SK-N-SH (cell line): ENCODE measurements at regions not wholly inside any gene's neighbourhood (a gene's known extent, or its start where the extent isn't known, plus 50 kb on each side); places are given as distances from the start of the nearest gene placed in this dataset.

Experiments used
- CTCF ChIA-PET: fragments of 300-600, 350-600 bp; formaldehyde crosslinking; extraction: SDS; loops from one replicate; lab custom pipeline; 2021; lab: Yijun Ruan, JAX
- POLR2A ChIA-PET: fragments of 350-600 bp; sonication (Branson Sonifier 250); formaldehyde crosslinking; extraction: SDS; loops from one replicate; lab custom pipeline; 2020; ENCODE audit warnings: antibody characterized with exemption, inconsistent platforms; lab: Yijun Ruan, JAX
- DNase-seq: peaks from one replicate; pipeline ENCODE4 v3.0.0; 2012
- H2AFZ ChIP-seq: fragments of 200-600 bp; sonication (generic); 2 replicates; pipeline ENCODE4 v1.8.1; 2016; ENCODE audit warnings: antibody characterized with exemption, mild to moderate bottlenecking, low read depth
- H3F3A ChIP-seq: fragments of 200-600 bp; sonication (generic); replicated peaks from 2 replicates; pipeline ENCODE3; 2016; ENCODE audit warnings: antibody characterized with exemption, mild to moderate bottlenecking; ENCODE audit not compliant: insufficient read depth
- H3K27ac ChIP-seq, 2 experiments: fragments of 200-500 bp in 1 of 2; fragments of 200-600 bp in 1 of 2; sonication (Bioruptor generic) in 1 of 2; sonication (generic), shearing (Covaris generic) in 1 of 2; 2 replicates each; pipeline versions ENCODE4 v1.5.1 to v1.6.1; 2014 to 2016; ENCODE audit warnings: low read depth in 2 of 2, inconsistent platforms in 1 of 2, low read length in 1 of 2, mild to moderate bottlenecking in 1 of 2, mixed read lengths in 1 of 2
- H3K27me3 ChIP-seq: fragments of 200-600 bp; sonication (generic), shearing (Covaris generic); 2 replicates; pipeline ENCODE4 v1.6.1; 2016; ENCODE audit warnings: mixed run types; ENCODE audit not compliant: insufficient read depth
- H3K36me3 ChIP-seq, 2 experiments: fragments of 200-500 bp in 1 of 2; fragments of 200-600 bp in 1 of 2; sonication (Bioruptor generic) in 1 of 2; sonication (generic) in 1 of 2; replicated peaks in 1 of 2; 2 replicates each; pipeline versions ENCODE3 to v1.5.1; 2014 to 2016; ENCODE audit warnings: low read length in 1 of 2, mild to moderate bottlenecking in 1 of 2; ENCODE audit not compliant: insufficient read depth in 2 of 2, control insufficient read depth in 1 of 2
- H3K4me1 ChIP-seq, 2 experiments: fragments of 200-500 bp in 1 of 2; fragments of 200-600 bp in 1 of 2; sonication (Bioruptor generic) in 1 of 2; sonication (generic), shearing (Covaris generic) in 1 of 2; 2 replicates each; pipeline versions ENCODE4 v1.5.1 to v1.6.1; 2014 to 2016; ENCODE audit warnings: low read depth in 1 of 2, low read length in 1 of 2, mixed run types in 1 of 2; ENCODE audit not compliant: insufficient read depth in 2 of 2, control insufficient read depth in 1 of 2
- H3K4me2 ChIP-seq: fragments of 200-600 bp; sonication (generic), shearing (Covaris generic); 2 replicates; pipeline ENCODE4 v1.6.1; 2017; ENCODE audit warnings: mixed run types
- H3K4me3 ChIP-seq, 2 experiments: fragments of 200-500 bp in 1 of 2; fragments of 200-600 bp in 1 of 2; sonication (Bioruptor generic) in 1 of 2; sonication (generic), shearing (Covaris generic) in 1 of 2; 2 replicates each; pipeline versions ENCODE4 v1.5.1 to v1.8.1; 2014 to 2016; ENCODE audit warnings: low read depth in 2 of 2, inconsistent platforms in 1 of 2, low read length in 1 of 2, mild to moderate bottlenecking in 1 of 2, mixed read lengths in 1 of 2, moderate library complexity in 1 of 2
- H3K79me2 ChIP-seq: fragments of 200-600 bp; sonication (generic); 2 replicates; pipeline ENCODE4 v1.8.1; 2017; ENCODE audit warnings: mild to moderate bottlenecking; ENCODE audit not compliant: insufficient read depth
- H3K9ac ChIP-seq: fragments of 200-600 bp; sonication (generic); 2 replicates; pipeline ENCODE4 v1.6.1; 2017; ENCODE audit warnings: mixed run types
- H3K9me2 ChIP-seq: fragments of 200-600 bp; sonication (generic); 2 replicates; pipeline ENCODE4 v1.6.1; 2017; ENCODE audit warnings: mixed run types
- H3K9me3 ChIP-seq: fragments of 200-600 bp; sonication (generic); 2 replicates; pipeline ENCODE4 v1.6.1; 2017; ENCODE audit warnings: mixed run types, mild to moderate bottlenecking, moderate library complexity
- H4K20me1 ChIP-seq: fragments of 200-600 bp; sonication (generic); 2 replicates; pipeline ENCODE4 v1.6.1; 2017; ENCODE audit warnings: mild to moderate bottlenecking, mixed run types; ENCODE audit not compliant: insufficient read depth
- CHD2 ChIP-seq: fragments of 150-350 bp; IDR thresholded peaks from 2 replicates; pipeline ENCODE4 v1.6.1; 2018; ENCODE audit warnings: low read length; ENCODE audit not compliant: partially characterized antibody
- EZH2phosphoT487 ChIP-seq: fragments of 200-600 bp; sonication (generic); IDR thresholded peaks from 2 replicates; pipeline ENCODE4 v1.6.1; 2017; ENCODE audit warnings: low read depth, mixed run types, mild to moderate bottlenecking, antibody characterized with exemption, moderate library complexity, borderline replicate concordance
- GATA2 ChIP-seq: sonication (generic); formaldehyde crosslinking; IDR thresholded peaks from 2 replicates; pipeline ENCODE4 v1.5.0; 2020; ENCODE audit warnings: mild to moderate bottlenecking, missing genetic modification reagents
- JUND ChIP-seq: IDR thresholded peaks from 2 replicates; pipeline ENCODE4 v1.4.0; 2012
- NRF1 ChIP-seq: IDR thresholded peaks from 2 replicates; pipeline ENCODE4 v1.6.1; 2012; ENCODE audit warnings: low read depth, mild to moderate bottlenecking, low read length
- POLR2AphosphoS5 ChIP-seq: IDR thresholded peaks from 2 replicates; pipeline ENCODE4 v1.6.1; 2012; ENCODE audit warnings: low read depth, low read length
- RAD21 ChIP-seq: IDR thresholded peaks from 2 replicates; pipeline ENCODE4 v1.6.1; 2012; ENCODE audit warnings: mild to moderate bottlenecking, low read length
- RCOR1 ChIP-seq: fragments of 150-350 bp; IDR thresholded peaks from 2 replicates; pipeline ENCODE4 v1.6.1; 2017; ENCODE audit warnings: antibody characterized with exemption, low read length
- RFX5 ChIP-seq: IDR thresholded peaks from 2 replicates; pipeline ENCODE4 v1.6.1; 2012; ENCODE audit warnings: mild to moderate bottlenecking, improper control_type of control experiment, low read length
- SMC3 ChIP-seq: IDR thresholded peaks from 2 replicates; pipeline ENCODE4 v1.6.1; 2012; ENCODE audit warnings: low read depth, low read length, improper control_type of control experiment
- WGBS: methylation state at CpG from one replicate; pipeline ENCODE4 v1.1.6; 2017; ENCODE audit warnings: low lambda C conversion rate; 5-methylcytosine and 5-hydroxymethylcytosine counted together
- TF ChIP-seq, protein P1 (sequence below): fragments of 150-350 bp; IDR thresholded peaks from 2 replicates; pipeline ENCODE4 v1.6.1; 2016; ENCODE audit warnings: mild to moderate bottlenecking, low read depth, low read length
- TF ChIP-seq, protein P2 (sequence below): IDR thresholded peaks from 2 replicates; pipeline ENCODE4 v1.4.0; 2012; ENCODE audit warnings: low read depth
- TF ChIP-seq, protein P3 (sequence below): IDR thresholded peaks from 2 replicates; pipeline ENCODE4; 2012
- TF ChIP-seq, protein P4 (sequence below): IDR thresholded peaks from 2 replicates; pipeline ENCODE4 v1.6.1; 2012; ENCODE audit warnings: mild to moderate bottlenecking, low read depth, low read length, moderate library complexity
- TF ChIP-seq, protein P5 (sequence below): IDR thresholded peaks from 2 replicates; pipeline ENCODE4 v1.4.0; 2012; ENCODE audit warnings: low read depth, borderline replicate concordance

DNA sequence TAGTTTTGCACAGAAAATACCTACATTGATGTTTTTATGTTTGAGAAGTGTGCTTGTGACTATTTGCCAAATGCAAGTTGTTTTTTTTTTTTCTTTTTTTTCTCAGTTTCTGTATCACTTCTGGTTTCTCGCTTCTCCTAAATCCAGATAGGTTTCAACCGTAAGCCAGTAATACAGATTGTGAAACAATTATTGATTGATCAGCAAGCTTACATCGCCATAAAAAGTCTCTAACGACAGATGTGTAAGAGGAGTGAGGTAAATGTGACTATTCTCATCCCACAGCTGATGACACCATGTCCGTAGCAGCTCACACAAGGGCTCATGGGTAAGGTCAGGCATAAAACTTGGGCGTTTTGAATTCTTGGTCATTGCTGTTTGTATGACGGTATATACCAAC is 202.8 kb upstream of the AKR1E2 start (continued):
- TF ChIP-seq CHD2 (no peak), RFX5 (no peak), NRF1 (no peak), JUND (no peak), POLR2AphosphoS5 (no peak)
- TF ChIP-seq, protein P1, sequence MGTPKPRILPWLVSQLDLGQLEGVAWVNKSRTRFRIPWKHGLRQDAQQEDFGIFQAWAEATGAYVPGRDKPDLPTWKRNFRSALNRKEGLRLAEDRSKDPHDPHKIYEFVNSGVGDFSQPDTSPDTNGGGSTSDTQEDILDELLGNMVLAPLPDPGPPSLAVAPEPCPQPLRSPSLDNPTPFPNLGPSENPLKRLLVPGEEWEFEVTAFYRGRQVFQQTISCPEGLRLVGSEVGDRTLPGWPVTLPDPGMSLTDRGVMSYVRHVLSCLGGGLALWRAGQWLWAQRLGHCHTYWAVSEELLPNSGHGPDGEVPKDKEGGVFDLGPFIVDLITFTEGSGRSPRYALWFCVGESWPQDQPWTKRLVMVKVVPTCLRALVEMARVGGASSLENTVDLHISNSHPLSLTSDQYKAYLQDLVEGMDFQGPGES = no peak
- TF ChIP-seq, protein P2, sequence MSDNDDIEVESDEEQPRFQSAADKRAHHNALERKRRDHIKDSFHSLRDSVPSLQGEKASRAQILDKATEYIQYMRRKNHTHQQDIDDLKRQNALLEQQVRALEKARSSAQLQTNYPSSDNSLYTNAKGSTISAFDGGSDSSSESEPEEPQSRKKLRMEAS = no peak
- TF ChIP-seq, protein P3, sequence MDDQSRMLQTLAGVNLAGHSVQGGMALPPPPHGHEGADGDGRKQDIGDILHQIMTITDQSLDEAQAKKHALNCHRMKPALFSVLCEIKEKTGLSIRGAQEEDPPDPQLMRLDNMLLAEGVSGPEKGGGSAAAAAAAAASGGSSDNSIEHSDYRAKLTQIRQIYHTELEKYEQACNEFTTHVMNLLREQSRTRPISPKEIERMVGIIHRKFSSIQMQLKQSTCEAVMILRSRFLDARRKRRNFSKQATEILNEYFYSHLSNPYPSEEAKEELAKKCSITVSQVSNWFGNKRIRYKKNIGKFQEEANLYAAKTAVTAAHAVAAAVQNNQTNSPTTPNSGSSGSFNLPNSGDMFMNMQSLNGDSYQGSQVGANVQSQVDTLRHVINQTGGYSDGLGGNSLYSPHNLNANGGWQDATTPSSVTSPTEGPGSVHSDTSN = no peak

DNA sequence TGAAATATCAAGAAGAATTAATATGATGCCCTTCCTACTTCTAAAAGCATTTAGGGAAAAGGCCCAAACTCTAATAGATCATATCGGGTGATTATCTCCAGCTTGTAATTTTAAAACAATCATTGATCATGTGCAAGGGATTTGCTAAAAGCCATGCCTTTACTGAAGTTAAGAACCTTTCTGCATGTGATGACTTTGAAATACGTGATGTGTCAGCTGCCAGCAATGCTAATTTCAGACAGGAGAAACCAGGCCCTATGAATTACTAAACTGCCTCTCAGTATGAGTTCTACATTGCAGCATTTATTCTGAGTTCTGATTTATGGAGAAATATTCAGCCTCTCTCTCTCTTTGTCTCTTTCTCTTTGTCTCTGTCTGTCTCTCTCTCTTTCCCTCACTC is 203.6 kb upstream of the AKR1E2 start:
- TF ChIP-seq EZH2phosphoT487 = no peak
- TF ChIP-seq GATA2 (CRISPR knock-in tag) = no peak
- no peak for TF ChIP-seq NRF1
- CTCF ChIA-PET = no interaction called here
- Histone ChIP-seq H3K36me3 (no peaks in the 10 kb centered on the region), H3K9ac (no peak overlapping the region), H3K27ac (no peak overlapping the region), H3K4me3 (no peak overlapping the region), H3K9me2 (no peaks in the 10 kb centered on the region), H3F3A (no peaks in the 10 kb centered on the region), H3K27me3 (no peaks in the 10 kb centered on the region), H3K4me1 (peaks cover 0 to 10% of the 10 kb centered on the region in 2 experiments; a peak in 1 of 4 replicates), H2AFZ (no peak overlapping the region), H3K79me2 (no peaks in the 10 kb centered on the region), H4K20me1 (no peaks in the 10 kb centered on the region), H3K4me2 (no peak overlapping the region), H3K9me3 (no peaks in the 10 kb centered on the region)
- DNase-seq = no peak
- POLR2A ChIA-PET = no interaction called here
- WGBS = 77% methylated on average over 2 of the region's 2 CpGs

DNA sequence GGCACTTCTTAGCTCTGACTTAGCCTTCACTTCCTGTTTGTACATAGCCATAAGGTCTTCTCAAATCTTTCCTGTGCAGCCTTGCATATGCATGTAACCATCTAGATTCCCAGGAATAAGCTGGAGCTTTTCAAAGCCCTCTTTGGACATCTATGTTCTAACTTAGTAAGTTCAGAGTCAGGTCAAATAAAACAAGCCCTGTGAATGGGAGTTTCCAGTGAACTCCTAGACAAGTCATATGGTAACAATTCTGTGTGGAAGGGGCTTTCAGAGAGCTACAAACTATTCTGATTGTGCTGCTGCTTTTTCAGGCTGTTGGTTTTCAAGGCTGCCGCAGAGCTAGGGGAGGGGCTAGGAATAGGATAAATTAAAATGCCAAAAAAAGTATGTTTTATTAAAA is 208.4 kb upstream of the AKR1E2 start:
- H3K27ac ChIP-seq = no peak overlapping the region
- H3K79me2 ChIP-seq = no peaks in the 10 kb centered on the region
- TF ChIP-seq RFX5 (no peak), RAD21 (no peak), RCOR1 (no peak), SMC3 (no peak), JUND (no peak)
- TF ChIP-seq, protein P2 = no peak
- TF ChIP-seq, protein P4, sequence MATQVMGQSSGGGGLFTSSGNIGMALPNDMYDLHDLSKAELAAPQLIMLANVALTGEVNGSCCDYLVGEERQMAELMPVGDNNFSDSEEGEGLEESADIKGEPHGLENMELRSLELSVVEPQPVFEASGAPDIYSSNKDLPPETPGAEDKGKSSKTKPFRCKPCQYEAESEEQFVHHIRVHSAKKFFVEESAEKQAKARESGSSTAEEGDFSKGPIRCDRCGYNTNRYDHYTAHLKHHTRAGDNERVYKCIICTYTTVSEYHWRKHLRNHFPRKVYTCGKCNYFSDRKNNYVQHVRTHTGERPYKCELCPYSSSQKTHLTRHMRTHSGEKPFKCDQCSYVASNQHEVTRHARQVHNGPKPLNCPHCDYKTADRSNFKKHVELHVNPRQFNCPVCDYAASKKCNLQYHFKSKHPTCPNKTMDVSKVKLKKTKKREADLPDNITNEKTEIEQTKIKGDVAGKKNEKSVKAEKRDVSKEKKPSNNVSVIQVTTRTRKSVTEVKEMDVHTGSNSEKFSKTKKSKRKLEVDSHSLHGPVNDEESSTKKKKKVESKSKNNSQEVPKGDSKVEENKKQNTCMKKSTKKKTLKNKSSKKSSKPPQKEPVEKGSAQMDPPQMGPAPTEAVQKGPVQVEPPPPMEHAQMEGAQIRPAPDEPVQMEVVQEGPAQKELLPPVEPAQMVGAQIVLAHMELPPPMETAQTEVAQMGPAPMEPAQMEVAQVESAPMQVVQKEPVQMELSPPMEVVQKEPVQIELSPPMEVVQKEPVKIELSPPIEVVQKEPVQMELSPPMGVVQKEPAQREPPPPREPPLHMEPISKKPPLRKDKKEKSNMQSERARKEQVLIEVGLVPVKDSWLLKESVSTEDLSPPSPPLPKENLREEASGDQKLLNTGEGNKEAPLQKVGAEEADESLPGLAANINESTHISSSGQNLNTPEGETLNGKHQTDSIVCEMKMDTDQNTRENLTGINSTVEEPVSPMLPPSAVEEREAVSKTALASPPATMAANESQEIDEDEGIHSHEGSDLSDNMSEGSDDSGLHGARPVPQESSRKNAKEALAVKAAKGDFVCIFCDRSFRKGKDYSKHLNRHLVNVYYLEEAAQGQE = no peak
- TF ChIP-seq, protein P1 = no peak
- TF ChIP-seq, protein P5, sequence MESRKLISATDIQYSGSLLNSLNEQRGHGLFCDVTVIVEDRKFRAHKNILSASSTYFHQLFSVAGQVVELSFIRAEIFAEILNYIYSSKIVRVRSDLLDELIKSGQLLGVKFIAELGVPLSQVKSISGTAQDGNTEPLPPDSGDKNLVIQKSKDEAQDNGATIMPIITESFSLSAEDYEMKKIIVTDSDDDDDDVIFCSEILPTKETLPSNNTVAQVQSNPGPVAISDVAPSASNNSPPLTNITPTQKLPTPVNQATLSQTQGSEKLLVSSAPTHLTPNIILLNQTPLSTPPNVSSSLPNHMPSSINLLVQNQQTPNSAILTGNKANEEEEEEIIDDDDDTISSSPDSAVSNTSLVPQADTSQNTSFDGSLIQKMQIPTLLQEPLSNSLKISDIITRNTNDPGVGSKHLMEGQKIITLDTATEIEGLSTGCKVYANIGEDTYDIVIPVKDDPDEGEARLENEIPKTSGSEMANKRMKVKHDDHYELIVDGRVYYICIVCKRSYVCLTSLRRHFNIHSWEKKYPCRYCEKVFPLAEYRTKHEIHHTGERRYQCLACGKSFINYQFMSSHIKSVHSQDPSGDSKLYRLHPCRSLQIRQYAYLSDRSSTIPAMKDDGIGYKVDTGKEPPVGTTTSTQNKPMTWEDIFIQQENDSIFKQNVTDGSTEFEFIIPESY = no peak
- TF ChIP-seq, all 33 proteins: peak for 0
- H4K20me1 ChIP-seq = no peaks in the 10 kb centered on the region
- H3K9ac ChIP-seq = no peak overlapping the region
- POLR2A ChIA-PET = interaction anchor here (0.5 kb wide), 1 partner anchor 173 kb away, joined by 3 read pairs; no protein-coding TSS in a partner anchor
- WGBS = 92% methylated on average over 1 of the region's 1 CpG
- no peaks in the 10 kb centered on the region for H3K4me1 ChIP-seq
- H3K4me2 ChIP-seq = no peak overlapping the region
- DNase-seq = no peak
- CTCF ChIA-PET = interaction anchor here (1.2 to 1.3 kb wide), 2 partner anchors 10 to 13 kb away, joined by 3 to 6 read pairs; no protein-coding TSS in a partner anchor
- no peak overlapping the region for H3K4me3 ChIP-seq
- H2AFZ ChIP-seq = no peak overlapping the region
- H3K27me3 ChIP-seq = no peaks in the 10 kb centered on the region
- no peaks in the 10 kb centered on the region for H3K9me2 ChIP-seq
- no peaks in the 10 kb centered on the region for H3F3A ChIP-seq
- peaks cover 13% of the 10 kb centered on the region; the same call in 1 of the 2 replicates for H3K9me3 ChIP-seq
- no peaks in the 10 kb centered on the region for H3K36me3 ChIP-seq
